OCI-LY7 (cell line): ENCODE measurements at regions not wholly inside any gene's neighbourhood (a gene's known extent, or its start where the extent isn't known, plus 50 kb on each side); places are given as distances from the start of the nearest gene placed in this dataset.
"Not testable (repeated sequence)": the region's sequence is repeated elsewhere in the genome, so short reads cannot be mapped to it uniquely, and the experiment has no call there.

Source experiments
- BruUV-seq: library from RNA; stranded (reverse); fragments of 400-500 nt; replicated peaks from 2 replicates; lab custom pipeline; 2021; lab: Mats Ljungman, UMichigan
- CTCF ChIA-PET: fragments of 300-600 bp; sonication (Branson Sonifier 250); formaldehyde crosslinking; loops from one replicate; lab custom pipeline; 2022; ENCODE audit warnings: antibody characterized with exemption; ENCODE audit not compliant: unreplicated experiment; lab: Charles Lee
- POLR2A ChIA-PET: fragments of 300-600 bp; sonication (Branson Sonifier 250); formaldehyde crosslinking; loops from one replicate; lab custom pipeline; 2022; ENCODE audit warnings: antibody characterized with exemption; lab: Charles Lee
- DNase-seq: peaks from one replicate; pipeline ENCODE4 v3.0.0-alpha.2; 2015; ENCODE audit warnings: low spot score
- H2AFZ ChIP-seq: fragments of 200-600 bp; sonication (generic), shearing (Covaris generic); 2 replicates; pipeline ENCODE4 v1.6.1; 2014; ENCODE audit warnings: mild to moderate bottlenecking, antibody characterized with exemption, low read length, moderate library complexity
- H3K27ac ChIP-seq: fragments of 200-600 bp; sonication (generic); 2 replicates; pipeline ENCODE4 v1.5.1; 2014; ENCODE audit warnings: mixed run types, low read depth, mild to moderate bottlenecking, moderate library complexity, low read length, inconsistent platforms; ENCODE audit not compliant: poor library complexity, severe bottlenecking
- H3K36me3 ChIP-seq: fragments of 200-600 bp; sonication (generic); 2 replicates; pipeline ENCODE4 v1.6.1; 2014; ENCODE audit warnings: mild to moderate bottlenecking, antibody characterized with exemption, low read length, moderate library complexity, mixed read lengths; ENCODE audit not compliant: insufficient read depth
- H3K4me1 ChIP-seq: fragments of 200-600 bp; sonication (generic); 2 replicates; pipeline ENCODE4 v1.5.1; 2014; ENCODE audit warnings: mild to moderate bottlenecking, low read length; ENCODE audit not compliant: insufficient read depth, poor library complexity, severe bottlenecking
- H3K4me2 ChIP-seq: fragments of 200-600 bp; sonication (generic); 2 replicates; pipeline ENCODE4 v1.6.1; 2014; ENCODE audit warnings: mild to moderate bottlenecking, low read length
- H3K4me3 ChIP-seq: fragments of 200-600 bp; sonication (generic); 2 replicates; pipeline ENCODE4 v1.5.1; 2014; ENCODE audit warnings: mild to moderate bottlenecking, low read depth, low read length; ENCODE audit not compliant: poor library complexity, severe bottlenecking
- H3K79me2 ChIP-seq: fragments of 200-600 bp; sonication (generic); 2 replicates; pipeline ENCODE4 v1.6.1; 2016; ENCODE audit warnings: low read depth, mild to moderate bottlenecking, low read length, moderate library complexity, mixed read lengths; ENCODE audit not compliant: insufficient read depth
- H3K9me2 ChIP-seq: fragments of 200-600 bp; sonication (generic); 2 replicates; pipeline ENCODE4 v1.6.1; 2016; ENCODE audit warnings: mild to moderate bottlenecking, low read length, mixed read lengths; ENCODE audit not compliant: insufficient read depth
- H3K9me3 ChIP-seq: fragments of 200-600 bp; sonication (generic); 2 replicates; pipeline ENCODE4 v1.6.1; 2014; ENCODE audit warnings: mild to moderate bottlenecking, mixed run types, low read length, mixed read lengths
- H4K20me1 ChIP-seq: fragments of 200-600 bp; sonication (generic); 2 replicates; pipeline ENCODE4 v1.6.1; 2014; ENCODE audit warnings: mild to moderate bottlenecking, antibody characterized with exemption, low read length, moderate library complexity, mixed read lengths; ENCODE audit not compliant: insufficient read depth
- EZH2phosphoT487 ChIP-seq: fragments of 200-600 bp; sonication (generic); IDR thresholded peaks from 2 replicates; pipeline ENCODE4 v1.6.1; 2018; ENCODE audit warnings: low read depth, borderline replicate concordance, mild to moderate bottlenecking, mixed run types, antibody characterized with exemption, low read length, moderate library complexity, mixed read lengths
- intact Hi-C: fragments of 100-400 bp; cut with micrococcal nuclease; formaldehyde crosslinking; loops from one replicate; pipeline ENCODE4 v1.10.0; 2022; ENCODE audit not compliant: unreplicated experiment
- TF ChIP-seq, protein P1 (sequence below): fragments of 200-600 bp; sonication (generic); conservative IDR thresholded peaks from 2 replicates; pipeline ENCODE4 v1.5.1; 2014; ENCODE audit warnings: mild to moderate bottlenecking, antibody characterized with exemption, low read length, moderate library complexity, mixed read lengths

- Histone ChIP-seq H3K9me2 (no peaks in the 10 kb centered on the region), H3K36me3 (no peaks in the 10 kb centered on the region), H3K79me2 (no peaks in the 10 kb centered on the region), H3K9me3 (no peaks in the 10 kb centered on the region), H3K4me2 (no peak overlapping the region), H3K27ac (no peak overlapping the region), H3K4me1 (no peaks in the 10 kb centered on the region), H2AFZ (no peak overlapping the region), H3K4me3 (no peak overlapping the region), H4K20me1 (no peaks in the 10 kb centered on the region)
- intact Hi-C loops: no loop called here
- POLR2A ChIA-PET: interaction anchor here (1.5 kb wide), 1 partner anchor 11 kb away, joined by 5 read pairs; no protein-coding TSS in a partner anchor
- CTCF ChIA-PET: no interaction called here
- TF ChIP-seq, protein P1, sequence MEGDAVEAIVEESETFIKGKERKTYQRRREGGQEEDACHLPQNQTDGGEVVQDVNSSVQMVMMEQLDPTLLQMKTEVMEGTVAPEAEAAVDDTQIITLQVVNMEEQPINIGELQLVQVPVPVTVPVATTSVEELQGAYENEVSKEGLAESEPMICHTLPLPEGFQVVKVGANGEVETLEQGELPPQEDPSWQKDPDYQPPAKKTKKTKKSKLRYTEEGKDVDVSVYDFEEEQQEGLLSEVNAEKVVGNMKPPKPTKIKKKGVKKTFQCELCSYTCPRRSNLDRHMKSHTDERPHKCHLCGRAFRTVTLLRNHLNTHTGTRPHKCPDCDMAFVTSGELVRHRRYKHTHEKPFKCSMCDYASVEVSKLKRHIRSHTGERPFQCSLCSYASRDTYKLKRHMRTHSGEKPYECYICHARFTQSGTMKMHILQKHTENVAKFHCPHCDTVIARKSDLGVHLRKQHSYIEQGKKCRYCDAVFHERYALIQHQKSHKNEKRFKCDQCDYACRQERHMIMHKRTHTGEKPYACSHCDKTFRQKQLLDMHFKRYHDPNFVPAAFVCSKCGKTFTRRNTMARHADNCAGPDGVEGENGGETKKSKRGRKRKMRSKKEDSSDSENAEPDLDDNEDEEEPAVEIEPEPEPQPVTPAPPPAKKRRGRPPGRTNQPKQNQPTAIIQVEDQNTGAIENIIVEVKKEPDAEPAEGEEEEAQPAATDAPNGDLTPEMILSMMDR: no peak
- TF ChIP-seq EZH2phosphoT487: no peak
- BruUV-seq: no TSS peak
- DNase-seq: no peak
Measured at GRCh38 chr5:56405116-56405908, 172.2 kb upstream of the ANKRD55 start.

- TF ChIP-seq EZH2phosphoT487: no peak
- TF ChIP-seq, protein P1: no peak
- Histone ChIP-seq H3K79me2 (no peaks in the 10 kb centered on the region), H3K4me1 (no peaks in the 10 kb centered on the region), H3K36me3 (no peaks in the 10 kb centered on the region), H4K20me1 (no peaks in the 10 kb centered on the region), H3K4me2 (no peak overlapping the region), H3K4me3 (no peak overlapping the region), H2AFZ (no peak overlapping the region), H3K9me3 (no peaks in the 10 kb centered on the region), H3K9me2 (no peaks in the 10 kb centered on the region), H3K27ac (no peak overlapping the region)
- intact Hi-C loops: no loop called here
- ChIA-PET CTCF (interaction anchor here (0.5 kb wide), 1 partner anchor 21 kb away, joined by 3 read pairs; no protein-coding TSS in a partner anchor), POLR2A (interaction anchor here (0.7 to 1.5 kb wide), 5 partner anchors 10 to 89 kb away, joined by 3 to 12 read pairs (median 4); no protein-coding TSS in a partner anchor)
- BruUV-seq: no TSS peak
- no peak for DNase-seq
Measured at GRCh38 chr5:56402266-56403220, 169.4 kb upstream of the ANKRD55 start.

- BruUV-seq, CTCF ChIA-PET, H3K4me1 ChIP-seq, H3K4me2 ChIP-seq, H3K36me3 ChIP-seq, intact Hi-C loops, H2AFZ ChIP-seq, H3K27ac ChIP-seq, H3K79me2 ChIP-seq, H4K20me1 ChIP-seq, H3K4me3 ChIP-seq, POLR2A ChIA-PET, H3K9me2 ChIP-seq, DNase-seq: not testable (repeated sequence)
- H3K9me3 ChIP-seq: peaks cover 14% of the 10 kb centered on the region; the same call in 1 of the 2 replicates
Measured at GRCh38 chr5:56397796-56398195, 164.7 kb upstream of the ANKRD55 start.
